ENCODE measurements at regions not wholly inside any gene's neighbourhood (a gene's known extent, or its start where the extent isn't known, plus 50 kb on each side); places are given as distances from the start of the nearest gene placed in this dataset.

DNA sequence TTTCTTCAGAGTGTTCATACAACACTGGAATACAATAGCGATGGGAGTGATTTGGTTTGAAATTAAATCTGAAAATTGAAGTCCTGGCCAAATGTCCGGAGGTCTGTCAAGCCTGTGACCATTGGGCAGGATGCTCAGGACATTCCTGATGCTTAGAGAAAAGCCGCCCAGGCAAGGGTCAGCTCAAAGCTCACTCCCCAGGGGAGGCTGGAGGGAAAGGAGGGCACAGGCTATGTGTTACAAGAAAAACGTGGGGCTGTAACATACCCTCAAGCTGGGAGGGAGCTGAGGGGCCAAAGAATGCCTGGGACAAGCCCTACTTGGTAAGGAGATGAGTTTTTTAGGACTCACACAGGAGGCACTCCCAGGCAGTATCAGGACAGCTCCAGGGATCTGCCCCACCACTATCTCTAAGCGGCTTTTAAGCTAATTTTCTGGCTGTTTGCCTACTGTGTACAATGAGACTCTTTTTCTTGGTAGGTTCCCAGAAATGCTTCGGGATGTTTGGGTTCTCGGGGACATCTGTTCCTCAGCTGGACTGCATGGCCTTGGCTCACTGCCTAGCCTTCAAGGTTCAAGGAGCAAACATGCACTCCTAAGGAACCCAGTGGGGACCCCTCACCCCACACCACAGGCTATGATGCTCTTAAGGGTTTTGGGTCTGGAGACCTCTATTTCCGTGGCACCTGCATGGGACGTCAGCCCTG, 500.1 kb downstream of the BRD1 start:
- intact Hi-C loops (cut with DNase I; ENCODE audit: low total_unique reads): no loop called here
- no peak overlapping the region for H3K4me3 ChIP-seq
- H3K27ac ChIP-seq: no peak overlapping the region
- WGBS, 5 donors: 71 to 78% (median 76%) methylated on average over 9 of the region's 9 CpGs
- peaks cover 0 to 31% (median 29%) of the 10 kb centered on the region in 4 donors for H3K9me3 ChIP-seq
- H3K27me3 ChIP-seq: peaks cover 0 to 70% (median 5%) of the 10 kb centered on the region in 3 donors
- H3K4me1 ChIP-seq: no peaks in the 10 kb centered on the region
- TF ChIP-seq POLR2A (IDR thresholded peaks at IDR 0.05) (no peak), EP300 (IDR thresholded peaks at IDR 0.05) (no peak)
- peak in 1 of 2 donors; percentile 9 for DNase-seq
- H3K36me3 ChIP-seq: no peaks in the 10 kb centered on the region

DNA sequence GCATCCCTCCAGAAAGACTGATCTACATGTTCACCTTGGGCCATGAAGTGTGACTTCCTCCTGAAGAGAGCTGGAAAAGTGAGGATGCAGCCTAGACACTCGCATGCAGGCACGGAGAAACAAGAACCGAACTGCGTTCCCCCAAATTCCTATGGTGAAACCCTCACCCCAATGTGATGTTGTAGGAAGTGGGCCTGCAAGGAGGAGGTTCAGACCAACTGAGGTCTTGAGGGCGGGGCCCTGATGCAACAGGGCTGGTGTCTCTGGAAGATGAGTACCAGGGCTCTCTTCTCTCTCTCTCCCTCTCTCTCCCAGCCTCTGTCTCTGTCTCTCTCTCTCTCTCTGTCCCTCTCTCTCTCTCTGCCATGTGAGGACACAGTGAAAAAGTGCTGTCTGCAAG, 501.1 kb downstream of the BRD1 start:
- peak in 1 of 2 donors; percentile 10 for DNase-seq
- intact Hi-C loops (cut with DNase I; ENCODE audit: low total_unique reads): no loop called here
- WGBS, 5 donors: 67 to 90% (median 82%) methylated on average over 5 of the region's 5 CpGs
- Histone ChIP-seq H3K27ac (no peak overlapping the region), H3K4me1 (no peaks in the 10 kb centered on the region), H3K27me3 (peaks cover 0 to 72% (median 9%) of the 10 kb centered on the region in 3 donors), H3K4me3 (no peak overlapping the region), H3K9me3 (peaks cover 0 to 30% (median 27%) of the 10 kb centered on the region in 4 donors), H3K36me3 (no peaks in the 10 kb centered on the region)
- TF ChIP-seq EP300 (IDR thresholded peaks at IDR 0.05) (no peak), POLR2A (IDR thresholded peaks at IDR 0.05) (no peak), CTCF (IDR thresholded peaks at IDR 0.05) (no peak), POLR2AphosphoS5 (IDR thresholded peaks at IDR 0.05) (no peak)

DNA sequence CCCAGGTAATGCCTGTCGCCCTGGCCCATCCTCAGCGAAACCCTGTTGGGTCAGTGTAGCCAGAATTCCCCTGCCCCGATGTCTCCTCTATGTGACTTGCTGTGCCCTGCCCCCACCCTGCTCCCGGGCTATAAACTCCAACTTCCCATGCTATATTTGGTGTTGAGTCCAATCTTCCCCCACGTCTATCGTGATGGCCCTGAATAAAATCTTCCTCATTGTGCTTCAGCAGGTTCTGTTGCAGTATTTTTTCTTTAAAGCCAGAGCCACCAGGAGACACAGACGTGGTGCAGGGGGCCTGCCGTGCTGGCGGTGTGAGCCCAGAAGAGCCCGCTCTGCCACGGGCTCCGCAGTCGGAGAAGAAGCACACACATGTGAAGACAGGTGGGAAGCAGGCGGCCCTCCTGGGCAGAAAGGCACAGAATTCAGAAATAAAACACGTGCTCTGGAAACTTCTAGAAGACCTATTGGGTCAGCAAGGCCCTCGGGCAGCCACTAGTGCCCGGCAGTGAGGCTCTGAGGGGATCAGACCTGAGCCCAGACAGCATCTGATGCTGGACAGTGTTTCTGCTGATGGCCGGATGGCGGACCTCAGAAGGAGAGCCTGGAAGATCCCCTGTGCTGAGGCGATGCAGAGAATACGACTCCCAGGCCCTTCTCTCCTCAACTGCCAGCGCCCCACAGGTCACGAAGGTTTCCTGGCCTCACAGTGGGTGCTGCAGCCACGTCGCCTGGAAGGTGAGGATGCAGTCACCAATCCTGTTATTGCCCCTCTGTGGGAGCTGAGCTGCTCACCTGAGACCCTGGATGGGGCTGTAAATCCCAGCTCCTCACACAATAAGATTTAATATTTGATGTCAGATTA, 501.9 kb downstream of the BRD1 start:
- Histone ChIP-seq H3K27ac (no peak overlapping the region), H3K4me3 (no peak overlapping the region), H3K27me3 (peaks cover 0 to 78% (median 9%) of the 10 kb centered on the region in 3 donors), H3K4me1 (no peaks in the 10 kb centered on the region), H3K9me3 (peaks cover 0 to 30% (median 26%) of the 10 kb centered on the region in 4 donors), H3K36me3 (no peaks in the 10 kb centered on the region)
- WGBS, 5 donors: 81 to 84% (median 83%) methylated on average over 23 to 25 of the region's 25 CpGs
- DNase-seq: peak in 1 of 2 donors; percentile 22
- TF ChIP-seq CTCF (IDR thresholded peaks at IDR 0.05) (no peak), POLR2A (IDR thresholded peaks at IDR 0.05) (no peak), POLR2AphosphoS5 (IDR thresholded peaks at IDR 0.05) (no peak), EP300 (IDR thresholded peaks at IDR 0.05) (no peak)
- intact Hi-C loops (cut with DNase I; ENCODE audit: low total_unique reads): no loop called here

GRCh38 chr22:49324527-49325491, 502.9 kb downstream of the BRD1 start:
- TF ChIP-seq CTCF (IDR thresholded peaks at IDR 0.05): no peak
- TF ChIP-seq POLR2A (IDR thresholded peaks at IDR 0.05): no peak
- TF ChIP-seq EP300 (IDR thresholded peaks at IDR 0.05): no peak
- no peak for TF ChIP-seq POLR2AphosphoS5 (IDR thresholded peaks at IDR 0.05)
- WGBS, 5 donors: 82 to 90% (median 85%) methylated on average over 14 to 29 of the region's 29 CpGs
- Histone ChIP-seq H3K27ac (no peak overlapping the region), H3K27me3 (peaks cover 0 to 70% (median 9%) of the 10 kb centered on the region in 3 donors), H3K9me3 (peaks cover 0 to 30% (median 26%) of the 10 kb centered on the region in 4 donors), H3K36me3 (no peaks in the 10 kb centered on the region), H3K4me3 (no peak overlapping the region), H3K4me1 (no peaks in the 10 kb centered on the region)
- peak in 1 of 2 donors; percentile 22 for DNase-seq
- intact Hi-C loops (cut with DNase I; ENCODE audit: low total_unique reads): no loop called here
